Fibroblast of lung (primary cell): ENCODE measurements at regions not wholly inside any gene's neighbourhood (a gene's known extent, or its start where the extent isn't known, plus 50 kb on each side); places are given as distances from the start of the nearest gene placed in this dataset.

Experiments used
- CTCF ChIP-seq, 2 donors: IDR thresholded peaks in 1 of 2; conservative IDR thresholded peaks in 1 of 2; 1 replicate in 1 of 2; 2 replicates in 1 of 2; pipeline ENCODE4 v1.5.1; 2011 to 2012; ENCODE audit warnings: low read length in 2 of 2, control low read depth in 1 of 2, inconsistent platforms in 1 of 2, low read depth in 1 of 2, mild to moderate bottlenecking in 1 of 2
- EZH2 ChIP-seq: IDR thresholded peaks from 2 replicates; pipeline ENCODE4 v1.5.1; 2012; ENCODE audit warnings: low read length, control low read depth, mild to moderate bottlenecking; ENCODE audit errors: missing control alignments

DNA sequence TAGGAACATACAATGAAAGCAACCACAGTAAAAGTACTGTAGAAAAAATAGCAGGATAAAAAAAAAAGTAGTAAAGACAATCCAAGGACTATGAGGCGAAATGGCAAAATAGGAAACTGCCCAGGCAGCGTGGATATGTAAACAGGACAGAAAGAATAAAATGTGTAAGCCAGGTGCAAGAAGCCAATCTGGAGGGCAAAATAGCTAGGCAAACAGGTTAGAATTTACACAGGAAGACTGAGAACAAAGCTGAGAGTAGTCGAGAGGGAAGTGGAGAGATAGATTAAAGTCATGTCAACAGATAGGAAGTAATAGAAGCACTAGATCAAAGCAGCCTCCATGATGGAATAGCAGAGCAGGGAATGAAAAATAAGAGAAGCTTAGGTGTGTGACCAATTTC lies 124.2 kb upstream of the B3GALT2 start:
- no peak for TF ChIP-seq CTCF (conservative IDR thresholded peaks at IDR 0.05 in 1 of 2, IDR thresholded peaks at IDR 0.05 in 1 of 2; ENCODE audit: low read depth in 1 of 2, low read length in 2 of 2)
- TF ChIP-seq EZH2: no peak
